ENCODE measurements at regions not wholly inside any gene's neighbourhood (a gene's known extent, or its start where the extent isn't known, plus 50 kb on each side); places are given as distances from the start of the nearest gene placed in this dataset.

DNA sequence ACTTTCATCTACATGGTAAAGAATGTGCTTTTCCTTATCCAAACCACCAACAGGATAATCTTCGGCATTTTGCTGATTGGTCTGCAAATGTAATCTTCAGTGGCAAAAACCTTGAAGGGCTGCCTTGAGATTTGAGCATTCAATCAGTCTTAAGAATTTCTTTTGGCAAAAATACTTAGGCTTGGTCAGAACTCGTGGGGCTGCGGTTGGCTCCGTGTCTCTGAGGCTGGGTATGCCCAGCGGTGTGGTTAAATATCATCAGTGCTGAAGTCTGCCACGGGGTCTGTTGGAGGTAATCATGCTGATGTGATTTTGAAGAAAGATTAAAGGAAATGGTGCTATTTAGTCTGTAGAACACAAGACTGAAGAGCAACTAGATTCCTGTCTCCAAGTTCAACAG lies 262.6 kb downstream of the EN1 start:
- H3K4me3 ChIP-seq (ENCODE audit: low read depth, low read length): no peak overlapping the region
- no peak for DNase-seq (ENCODE audit: low read depth)
- TF ChIP-seq, protein P1, sequence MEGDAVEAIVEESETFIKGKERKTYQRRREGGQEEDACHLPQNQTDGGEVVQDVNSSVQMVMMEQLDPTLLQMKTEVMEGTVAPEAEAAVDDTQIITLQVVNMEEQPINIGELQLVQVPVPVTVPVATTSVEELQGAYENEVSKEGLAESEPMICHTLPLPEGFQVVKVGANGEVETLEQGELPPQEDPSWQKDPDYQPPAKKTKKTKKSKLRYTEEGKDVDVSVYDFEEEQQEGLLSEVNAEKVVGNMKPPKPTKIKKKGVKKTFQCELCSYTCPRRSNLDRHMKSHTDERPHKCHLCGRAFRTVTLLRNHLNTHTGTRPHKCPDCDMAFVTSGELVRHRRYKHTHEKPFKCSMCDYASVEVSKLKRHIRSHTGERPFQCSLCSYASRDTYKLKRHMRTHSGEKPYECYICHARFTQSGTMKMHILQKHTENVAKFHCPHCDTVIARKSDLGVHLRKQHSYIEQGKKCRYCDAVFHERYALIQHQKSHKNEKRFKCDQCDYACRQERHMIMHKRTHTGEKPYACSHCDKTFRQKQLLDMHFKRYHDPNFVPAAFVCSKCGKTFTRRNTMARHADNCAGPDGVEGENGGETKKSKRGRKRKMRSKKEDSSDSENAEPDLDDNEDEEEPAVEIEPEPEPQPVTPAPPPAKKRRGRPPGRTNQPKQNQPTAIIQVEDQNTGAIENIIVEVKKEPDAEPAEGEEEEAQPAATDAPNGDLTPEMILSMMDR (IDR thresholded peaks at IDR 0.05; ENCODE audit: low read depth, low read length): no peak
- TF ChIP-seq, protein P2, sequence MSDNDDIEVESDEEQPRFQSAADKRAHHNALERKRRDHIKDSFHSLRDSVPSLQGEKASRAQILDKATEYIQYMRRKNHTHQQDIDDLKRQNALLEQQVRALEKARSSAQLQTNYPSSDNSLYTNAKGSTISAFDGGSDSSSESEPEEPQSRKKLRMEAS (IDR thresholded peaks at IDR 0.05; ENCODE audit: low read depth, low read length): no peak
- TF ChIP-seq POLR2A (IDR thresholded peaks at IDR 0.05; ENCODE audit: extremely low read depth, insufficient read length) (no peak), MYC (IDR thresholded peaks at IDR 0.05; ENCODE audit: low read depth, low read length) (no peak)

DNA sequence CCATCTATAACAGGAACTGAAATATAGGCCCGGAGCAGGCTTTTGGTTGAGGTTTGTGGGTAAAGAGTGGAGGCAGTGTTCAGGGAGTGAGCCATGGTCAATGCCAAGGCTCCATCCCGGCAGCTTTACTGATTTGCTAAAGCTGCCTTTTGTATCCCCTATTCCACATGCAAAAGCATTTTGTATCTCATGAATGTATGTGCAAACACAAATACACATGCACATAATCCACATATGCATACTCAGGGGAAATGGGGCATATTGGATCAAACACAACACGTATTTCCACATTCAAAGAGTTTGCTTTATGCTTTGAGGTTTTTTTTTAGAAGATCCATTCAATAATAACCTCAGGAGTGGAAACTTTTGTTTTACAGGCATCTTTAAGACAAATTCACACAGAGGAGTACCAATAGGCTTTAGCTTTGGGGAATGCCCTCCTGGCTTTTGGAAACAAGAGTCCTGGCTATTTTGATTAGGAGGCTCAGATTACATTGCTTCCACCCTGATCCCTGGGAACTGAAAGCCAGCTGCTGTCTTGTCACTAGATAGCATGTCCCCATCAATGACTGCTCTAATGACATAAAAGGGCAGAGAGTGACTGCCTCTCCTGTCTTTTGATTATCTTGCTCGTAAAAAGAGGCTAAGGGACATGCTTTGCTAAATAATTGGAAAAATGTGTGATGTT lies 263.2 kb downstream of the EN1 start:
- TF ChIP-seq, protein P2 (IDR thresholded peaks at IDR 0.05; ENCODE audit: low read depth, low read length): no peak
- TF ChIP-seq, protein P1 (IDR thresholded peaks at IDR 0.05; ENCODE audit: low read depth, low read length): no peak
- TF ChIP-seq MYC (IDR thresholded peaks at IDR 0.05; ENCODE audit: low read depth, low read length) (no peak), POLR2A (IDR thresholded peaks at IDR 0.05; ENCODE audit: extremely low read depth, insufficient read length) (no peak)
- no peak for DNase-seq (ENCODE audit: low read depth)
- no peak overlapping the region for H3K4me3 ChIP-seq (ENCODE audit: low read depth, low read length)

DNA sequence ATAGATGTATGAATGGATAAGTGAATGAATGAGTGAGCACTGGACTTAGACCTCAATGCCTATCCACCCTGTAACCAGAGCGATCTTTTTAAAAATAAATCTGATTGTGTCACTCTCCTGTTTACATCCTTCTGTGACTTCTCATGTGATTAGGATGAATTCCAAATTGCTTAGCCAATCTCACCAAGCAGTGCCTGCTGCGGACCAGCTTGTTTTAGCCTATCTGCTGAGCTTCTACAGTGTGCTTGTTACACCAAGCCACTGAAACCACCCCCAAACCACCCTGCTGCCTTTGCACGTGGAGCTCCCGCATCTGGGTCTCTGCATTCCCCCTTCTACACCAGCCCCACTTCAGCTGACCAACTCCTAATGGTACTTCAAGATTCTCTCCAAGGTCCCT lies 265.4 kb downstream of the EN1 start:
- TF ChIP-seq POLR2A (IDR thresholded peaks at IDR 0.05; ENCODE audit: extremely low read depth, insufficient read length) (no peak), MYC (IDR thresholded peaks at IDR 0.05; ENCODE audit: low read depth, low read length) (no peak)
- TF ChIP-seq, protein P1 (IDR thresholded peaks at IDR 0.05; ENCODE audit: low read depth, low read length): no peak
- TF ChIP-seq, protein P2 (IDR thresholded peaks at IDR 0.05; ENCODE audit: low read depth, low read length): no peak
- no peak for DNase-seq (ENCODE audit: low read depth)
- H3K4me3 ChIP-seq (ENCODE audit: low read depth, low read length): no peak overlapping the region

DNA sequence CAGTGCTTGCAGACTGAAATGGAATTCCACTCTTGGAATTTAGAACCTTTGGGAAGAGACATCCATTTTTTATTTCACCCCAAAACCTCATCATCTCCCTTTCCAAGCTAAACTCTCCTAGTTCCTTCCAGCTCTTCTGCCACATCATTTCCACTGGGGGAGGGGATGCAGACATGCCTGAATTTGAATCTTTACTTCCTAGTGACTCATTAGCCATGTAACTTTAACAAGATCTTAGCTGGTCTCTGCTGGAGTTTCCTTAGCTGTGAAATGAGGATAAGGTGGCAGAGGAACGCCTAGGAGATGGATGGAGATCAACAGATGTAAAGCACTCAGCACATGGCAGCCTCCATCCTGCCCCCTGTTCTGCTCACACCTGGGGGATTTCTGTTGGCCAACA lies 266.8 kb downstream of the EN1 start:
- TF ChIP-seq, protein P2 (IDR thresholded peaks at IDR 0.05; ENCODE audit: low read depth, low read length): no peak
- TF ChIP-seq, protein P1 (IDR thresholded peaks at IDR 0.05; ENCODE audit: low read depth, low read length): no peak
- TF ChIP-seq MYC (IDR thresholded peaks at IDR 0.05; ENCODE audit: low read depth, low read length): no peak
- no peak for TF ChIP-seq POLR2A (IDR thresholded peaks at IDR 0.05; ENCODE audit: extremely low read depth, insufficient read length)
- H3K4me3 ChIP-seq (ENCODE audit: low read depth, low read length): no peak overlapping the region
- no peak for DNase-seq (ENCODE audit: low read depth)

DNA sequence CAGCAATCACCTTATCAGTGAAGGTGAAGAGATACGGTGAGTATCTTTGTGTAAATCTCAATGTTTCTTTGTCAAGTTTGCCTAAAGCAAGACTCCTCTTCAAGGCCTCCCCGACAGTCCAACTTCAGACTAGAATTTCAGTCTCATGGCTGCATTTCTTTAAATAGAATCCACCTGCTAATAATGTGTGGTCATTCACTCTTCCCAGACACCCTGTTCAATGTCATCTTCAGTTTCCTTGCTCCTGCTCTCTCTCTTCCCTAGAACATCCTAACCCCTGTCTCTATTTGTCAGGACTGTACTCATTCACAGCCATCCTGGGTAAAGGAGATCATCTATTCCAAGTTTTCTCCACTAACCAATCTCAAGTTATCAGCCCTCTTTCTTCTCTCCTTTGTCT lies 267.3 kb downstream of the EN1 start:
- DNase-seq (ENCODE audit: low read depth): no peak
- TF ChIP-seq MYC (IDR thresholded peaks at IDR 0.05; ENCODE audit: low read depth, low read length) (no peak), POLR2A (IDR thresholded peaks at IDR 0.05; ENCODE audit: extremely low read depth, insufficient read length) (no peak)
- TF ChIP-seq, protein P1 (IDR thresholded peaks at IDR 0.05; ENCODE audit: low read depth, low read length): no peak
- TF ChIP-seq, protein P2 (IDR thresholded peaks at IDR 0.05; ENCODE audit: low read depth, low read length): no peak
- H3K4me3 ChIP-seq (ENCODE audit: low read depth, low read length): no peak overlapping the region
